ENCODE measurements at regions not wholly inside any gene's neighbourhood (a gene's known extent, or its start where the extent isn't known, plus 50 kb on each side); places are given as distances from the start of the nearest gene placed in this dataset.

- Histone ChIP-seq H3K27ac (no peak overlapping the region), H3K4me3 (no peak overlapping the region), H3K27me3 (no peaks in the 10 kb centered on the region), H3K4me1 (no peaks in the 10 kb centered on the region), H3K36me3 (no peaks in the 10 kb centered on the region), H3K9me3 (no peaks in the 10 kb centered on the region)
- TF ChIP-seq CTCF (IDR thresholded peaks at IDR 0.05): no peak
- TF ChIP-seq POLR2A (IDR thresholded peaks at IDR 0.05): no peak
- no peak for TF ChIP-seq POLR2AphosphoS5 (IDR thresholded peaks at IDR 0.05)
- intact Hi-C loops (cut with DNase I; ENCODE audit: low total_unique reads): no loop called here
- no peak for DNase-seq (ENCODE audit: low spot score in 2 of 2)
Observed at GRCh38 chr18:39178166-39178565, 1612.6 kb upstream of the CELF4 start.

- DNase-seq (ENCODE audit: low spot score in 2 of 2): no peak
- Histone ChIP-seq H3K27me3 (no peaks in the 10 kb centered on the region), H3K27ac (no peak overlapping the region), H3K36me3 (no peaks in the 10 kb centered on the region), H3K4me1 (no peaks in the 10 kb centered on the region), H3K9me3 (no peaks in the 10 kb centered on the region), H3K4me3 (no peak overlapping the region)
- TF ChIP-seq CTCF (IDR thresholded peaks at IDR 0.05): no peak
- no peak for TF ChIP-seq POLR2AphosphoS5 (IDR thresholded peaks at IDR 0.05)
- no peak for TF ChIP-seq POLR2A (IDR thresholded peaks at IDR 0.05)
- intact Hi-C loops (cut with DNase I; ENCODE audit: low total_unique reads): no loop called here
Observed at GRCh38 chr18:39172695-39173421, 1607.3 kb upstream of the CELF4 start.

- H3K9me3 ChIP-seq: no peaks in the 10 kb centered on the region
- no peaks in the 10 kb centered on the region for H3K4me1 ChIP-seq
- no peak for DNase-seq (ENCODE audit: low spot score in 2 of 2)
- no peak overlapping the region for H3K4me3 ChIP-seq
- no peaks in the 10 kb centered on the region for H3K36me3 ChIP-seq
- no peaks in the 10 kb centered on the region for H3K27me3 ChIP-seq
- intact Hi-C loops (cut with DNase I; ENCODE audit: low total_unique reads): no loop called here
- no peak for TF ChIP-seq POLR2AphosphoS5 (IDR thresholded peaks at IDR 0.05)
- TF ChIP-seq POLR2A (IDR thresholded peaks at IDR 0.05): no peak
- TF ChIP-seq CTCF (IDR thresholded peaks at IDR 0.05): no peak
- no peak overlapping the region for H3K27ac ChIP-seq
Observed at GRCh38 chr18:39168723-39169122, 1603.1 kb upstream of the CELF4 start.

- TF ChIP-seq POLR2AphosphoS5 (IDR thresholded peaks at IDR 0.05) (no peak), CTCF (IDR thresholded peaks at IDR 0.05) (no peak), POLR2A (IDR thresholded peaks at IDR 0.05) (no peak)
- H3K36me3 ChIP-seq: no peaks in the 10 kb centered on the region
- no peaks in the 10 kb centered on the region for H3K9me3 ChIP-seq
- intact Hi-C loops (cut with DNase I; ENCODE audit: low total_unique reads): no loop called here
- no peaks in the 10 kb centered on the region for H3K4me1 ChIP-seq
- no peak for DNase-seq (ENCODE audit: low spot score in 2 of 2)
- H3K27me3 ChIP-seq: no peaks in the 10 kb centered on the region
- H3K4me3 ChIP-seq: no peak overlapping the region
- no peak overlapping the region for H3K27ac ChIP-seq
Observed at GRCh38 chr18:39167990-39168389, 1602.4 kb upstream of the CELF4 start.

- intact Hi-C loops (cut with DNase I; ENCODE audit: low total_unique reads): no loop called here
- Histone ChIP-seq H3K9me3 (no peaks in the 10 kb centered on the region), H3K4me3 (no peak overlapping the region), H3K27ac (no peak overlapping the region), H3K27me3 (no peaks in the 10 kb centered on the region), H3K4me1 (no peaks in the 10 kb centered on the region), H3K36me3 (no peaks in the 10 kb centered on the region)
- DNase-seq (ENCODE audit: low spot score in 2 of 2): no peak
- TF ChIP-seq CTCF (IDR thresholded peaks at IDR 0.05): no peak
Observed at GRCh38 chr18:39166776-39167175, 1601.2 kb upstream of the CELF4 start.
